ENCODE measurements at regions not wholly inside any gene's neighbourhood (a gene's known extent, or its start where the extent isn't known, plus 50 kb on each side); places are given as distances from the start of the nearest gene placed in this dataset.

DNA sequence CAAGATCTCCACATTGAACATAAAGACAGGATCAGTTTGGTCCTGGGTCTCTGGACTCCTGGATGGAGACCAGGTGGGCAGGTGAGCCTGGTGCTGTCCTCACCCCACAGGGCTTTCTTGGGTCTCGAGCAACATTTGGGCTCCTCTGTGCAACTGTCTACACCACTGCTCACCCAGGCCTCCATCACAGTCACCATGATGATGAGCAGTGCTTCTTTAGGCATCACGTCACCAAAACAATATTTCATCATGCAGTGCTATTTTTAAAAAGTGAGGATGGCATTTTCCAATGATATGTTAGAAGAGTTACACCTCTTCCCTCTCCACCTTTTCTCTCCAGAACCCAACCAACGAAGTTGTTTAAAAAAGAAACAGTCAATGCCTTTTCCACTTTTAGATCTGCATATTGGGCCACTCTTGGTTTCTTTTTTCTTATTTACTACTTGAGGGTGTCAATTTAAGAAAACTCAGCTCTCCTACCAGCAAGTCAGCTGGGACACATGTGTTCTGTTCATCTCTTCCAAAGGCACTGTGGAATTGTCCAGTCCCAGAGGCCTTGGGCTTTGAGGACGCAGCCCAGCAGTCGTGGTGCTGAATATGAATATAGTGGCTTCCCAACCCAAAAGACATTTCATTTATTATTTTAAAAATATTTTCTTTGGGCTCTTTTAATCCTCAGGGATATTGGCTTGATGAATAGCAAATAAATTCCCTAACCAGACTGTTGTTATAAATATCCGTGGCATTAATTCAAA is 405.7 kb downstream of the KCNRG start:
- Histone ChIP-seq H3K9me3 (ENCODE audit: control insufficient read depth, insufficient read depth, low read length) (no peaks in the 10 kb centered on the region), H3K27ac (ENCODE audit: low read length) (no peak overlapping the region), H3K27me3 (ENCODE audit: control insufficient read depth, insufficient read depth, low read length) (no peaks in the 10 kb centered on the region), H3K36me3 (ENCODE audit: control insufficient read depth, insufficient read depth, low read length) (no peaks in the 10 kb centered on the region), H3K4me1 (ENCODE audit: control insufficient read depth, insufficient read depth, low read length) (peaks cover 11% of the 10 kb centered on the region), H3K4me3 (ENCODE audit: low read length) (no peak overlapping the region)
- DNase-seq, result no peak
- H3K4me3 Mint-ChIP-seq, result no peak overlapping the region
- no peaks in the 10 kb centered on the region for H3K27me3 Mint-ChIP-seq (ENCODE audit: low read depth in 2 of 2)
- 87% methylated on average over 3 of the region's 6 CpGs for WGBS (ENCODE audit: insufficient coverage)
- no peaks in the 10 kb centered on the region for H3K9me3 Mint-ChIP-seq
- peak overlapping the region in 1 of 2 donors; percentile 69 for H3K27ac Mint-ChIP-seq
- intact Hi-C loops (cut with micrococcal nuclease), result loop anchor here (10.0 kb wide), 1 partner anchor 976 kb away; the partner anchor contains the start of genes CAB39L and SETDB2
- H3K36me3 Mint-ChIP-seq, result no peaks in the 10 kb centered on the region
- peaks cover 11 to 12% of the 10 kb centered on the region in 2 donors for H3K4me1 Mint-ChIP-seq
- TF ChIP-seq, protein P1, sequence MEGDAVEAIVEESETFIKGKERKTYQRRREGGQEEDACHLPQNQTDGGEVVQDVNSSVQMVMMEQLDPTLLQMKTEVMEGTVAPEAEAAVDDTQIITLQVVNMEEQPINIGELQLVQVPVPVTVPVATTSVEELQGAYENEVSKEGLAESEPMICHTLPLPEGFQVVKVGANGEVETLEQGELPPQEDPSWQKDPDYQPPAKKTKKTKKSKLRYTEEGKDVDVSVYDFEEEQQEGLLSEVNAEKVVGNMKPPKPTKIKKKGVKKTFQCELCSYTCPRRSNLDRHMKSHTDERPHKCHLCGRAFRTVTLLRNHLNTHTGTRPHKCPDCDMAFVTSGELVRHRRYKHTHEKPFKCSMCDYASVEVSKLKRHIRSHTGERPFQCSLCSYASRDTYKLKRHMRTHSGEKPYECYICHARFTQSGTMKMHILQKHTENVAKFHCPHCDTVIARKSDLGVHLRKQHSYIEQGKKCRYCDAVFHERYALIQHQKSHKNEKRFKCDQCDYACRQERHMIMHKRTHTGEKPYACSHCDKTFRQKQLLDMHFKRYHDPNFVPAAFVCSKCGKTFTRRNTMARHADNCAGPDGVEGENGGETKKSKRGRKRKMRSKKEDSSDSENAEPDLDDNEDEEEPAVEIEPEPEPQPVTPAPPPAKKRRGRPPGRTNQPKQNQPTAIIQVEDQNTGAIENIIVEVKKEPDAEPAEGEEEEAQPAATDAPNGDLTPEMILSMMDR (IDR thresholded peaks at IDR 0.05), result no peak
- ATAC-seq, result no peak

DNA sequence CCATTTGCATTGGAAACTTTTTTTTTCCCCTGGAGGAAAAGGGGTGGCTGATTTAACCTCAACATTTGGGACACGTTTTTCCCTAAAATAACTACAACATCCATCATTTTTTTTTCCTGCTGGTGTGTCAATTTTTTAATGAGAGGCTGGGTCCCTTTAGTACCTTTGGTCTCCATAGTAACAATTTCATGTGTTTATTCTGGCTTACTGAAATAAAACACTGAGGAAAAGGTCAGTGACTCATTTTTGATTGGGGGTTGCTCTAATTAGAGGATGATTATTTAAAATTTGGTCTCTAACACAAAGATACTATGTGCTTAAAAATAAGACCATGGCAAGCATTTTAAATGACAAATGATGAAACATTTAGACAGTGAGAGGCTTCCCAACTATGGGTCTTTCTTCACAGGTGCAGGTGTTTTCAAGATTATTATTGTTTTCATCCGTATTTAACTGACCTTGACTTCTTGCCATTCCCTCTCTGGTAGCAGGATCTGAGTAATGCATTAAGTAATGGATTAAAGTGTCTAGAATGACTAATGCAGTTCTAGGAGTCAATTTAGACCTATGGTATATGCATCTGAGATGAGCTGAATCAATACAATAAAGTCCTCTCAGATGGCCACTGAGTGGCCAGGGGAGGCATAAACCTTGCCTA is 406.4 kb downstream of the KCNRG start:
- H3K9me3 Mint-ChIP-seq, result no peaks in the 10 kb centered on the region
- DNase-seq (no peak), ATAC-seq (peak in 1 of 3 donors; percentile 33)
- 75% methylated on average over 1 of the region's 2 CpGs for WGBS (ENCODE audit: insufficient coverage)
- Histone ChIP-seq H3K27me3 (ENCODE audit: control insufficient read depth, insufficient read depth, low read length) (no peaks in the 10 kb centered on the region), H3K4me3 (ENCODE audit: low read length) (no peak overlapping the region), H3K27ac (ENCODE audit: low read length) (peak overlapping the region; percentile 39), H3K4me1 (ENCODE audit: control insufficient read depth, insufficient read depth, low read length) (peaks cover 11% of the 10 kb centered on the region), H3K36me3 (ENCODE audit: control insufficient read depth, insufficient read depth, low read length) (no peaks in the 10 kb centered on the region), H3K9me3 (ENCODE audit: control insufficient read depth, insufficient read depth, low read length) (no peaks in the 10 kb centered on the region)
- H3K27ac Mint-ChIP-seq, result peak overlapping the region; percentile 69 to 77
- H3K4me3 Mint-ChIP-seq, result no peak overlapping the region
- intact Hi-C loops (cut with micrococcal nuclease), result loop anchor here (10.0 kb wide), 1 partner anchor 977 kb away; the partner anchor contains the start of genes CAB39L and SETDB2
- no peaks in the 10 kb centered on the region for H3K36me3 Mint-ChIP-seq
- H3K27me3 Mint-ChIP-seq (ENCODE audit: low read depth in 2 of 2), result no peaks in the 10 kb centered on the region
- H3K4me1 Mint-ChIP-seq, result peaks cover 13 to 14% of the 10 kb centered on the region in 2 donors
- TF ChIP-seq, protein P1 (IDR thresholded peaks at IDR 0.05), result no peak

DNA sequence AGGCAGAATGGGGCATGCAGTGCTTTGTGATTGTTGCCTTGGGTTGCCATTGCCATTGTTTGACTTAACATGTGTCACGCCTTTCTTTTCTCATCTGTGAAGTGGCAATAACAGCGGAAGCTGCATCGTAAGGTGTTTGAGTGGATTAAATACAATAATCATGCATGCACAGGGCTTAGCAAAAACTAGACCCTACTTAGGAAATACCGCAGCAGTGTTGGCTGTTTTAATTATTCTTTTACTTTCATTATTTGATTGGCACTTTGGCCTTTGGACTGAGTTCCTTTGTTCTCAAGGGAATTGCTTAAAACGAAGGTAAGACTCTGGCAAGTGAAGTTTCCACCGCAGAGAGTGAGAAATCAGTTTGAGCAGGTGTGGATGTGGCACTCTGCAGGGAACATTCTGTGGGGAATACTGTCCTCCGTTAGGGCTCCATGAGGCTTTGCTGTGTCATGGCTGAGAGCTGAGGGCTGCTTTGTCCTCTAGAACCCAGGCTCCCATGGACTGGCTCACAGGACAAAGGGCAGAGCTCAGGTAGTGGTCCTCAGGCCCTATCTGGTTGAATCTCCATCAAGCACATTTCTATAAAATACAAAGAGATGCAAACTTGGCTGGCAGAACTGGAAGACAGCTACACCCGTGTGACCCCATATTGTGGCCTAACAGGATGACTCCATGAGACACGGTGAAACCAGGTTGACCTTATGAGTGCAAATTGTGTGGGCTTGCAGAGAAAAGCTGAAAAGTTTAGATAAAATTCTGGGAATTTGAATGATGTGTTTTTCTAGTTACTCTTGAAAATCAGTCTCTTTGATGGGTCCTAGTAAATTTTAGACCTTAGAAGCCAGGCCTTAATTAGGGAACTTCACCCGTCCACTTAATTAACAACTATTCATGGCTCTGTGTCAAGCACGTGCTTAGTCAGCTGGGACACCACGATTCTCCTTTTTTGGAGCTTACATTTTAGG is 407.2 kb downstream of the KCNRG start:
- peak in 1 of 2 donors; percentile 56 for DNase-seq

More for the DNA sequence above, 407.2 kb downstream of the KCNRG start:
- H3K4me1 ChIP-seq (ENCODE audit: control insufficient read depth, insufficient read depth, low read length), result peaks cover 18% of the 10 kb centered on the region
- H3K4me1 Mint-ChIP-seq, result peaks cover 22 to 23% of the 10 kb centered on the region in 2 donors
- no peak overlapping the region for H3K4me3 ChIP-seq (ENCODE audit: low read length)
- intact Hi-C loops (cut with micrococcal nuclease), result loop anchor here (10.0 kb wide), 1 partner anchor 978 kb away; the partner anchor contains the start of genes CAB39L and SETDB2
- no peaks in the 10 kb centered on the region for H3K27me3 ChIP-seq (ENCODE audit: control insufficient read depth, insufficient read depth, low read length)
- peak overlapping the region; percentile 69 for H3K27ac ChIP-seq (ENCODE audit: low read length)
- no peaks in the 10 kb centered on the region for H3K9me3 Mint-ChIP-seq
- no peaks in the 10 kb centered on the region for H3K36me3 ChIP-seq (ENCODE audit: control insufficient read depth, insufficient read depth, low read length)
- ATAC-seq, result peak; percentile 74 to 90 (median 82)
- peak overlapping the region; percentile 69 to 77 for H3K27ac Mint-ChIP-seq
- no peaks in the 10 kb centered on the region for H3K27me3 Mint-ChIP-seq (ENCODE audit: low read depth in 2 of 2)
- peak overlapping the region; percentile 58 for H3K4me3 Mint-ChIP-seq
- 69% methylated on average over 12 of the region's 12 CpGs for WGBS (ENCODE audit: insufficient coverage)
- no peaks in the 10 kb centered on the region for H3K36me3 Mint-ChIP-seq
- no peaks in the 10 kb centered on the region for H3K9me3 ChIP-seq (ENCODE audit: control insufficient read depth, insufficient read depth, low read length)
- TF ChIP-seq, protein P1 (IDR thresholded peaks at IDR 0.05), result no peak
